ENCODE measurements at regions not wholly inside any gene's neighbourhood (a gene's known extent, or its start where the extent isn't known, plus 50 kb on each side); places are given as distances from the start of the nearest gene placed in this dataset.
A peak's percentile ranks its signal among the peaks of the same experiment; 100 is the strongest.

- TF ChIP-seq NFIB (CRISPR knock-in tag; IDR thresholded peaks at IDR 0.05; ENCODE audit: borderline replicate concordance) = no peak
- TF ChIP-seq KDM6A (CRISPR knock-in tag; IDR thresholded peaks at IDR 0.05; ENCODE audit: low read depth) = peak; percentile 99
- TF ChIP-seq MYPOP (CRISPR knock-in tag; IDR thresholded peaks at IDR 0.05) = peak; percentile 77
- no peak for TF ChIP-seq ZFX (CRISPR knock-in tag; IDR thresholded peaks at IDR 0.05; ENCODE audit: low read depth)
- no peak for TF ChIP-seq ZFP37 (CRISPR knock-in tag; IDR thresholded peaks at IDR 0.05; ENCODE audit: borderline replicate concordance)
- TF ChIP-seq, protein P1, sequence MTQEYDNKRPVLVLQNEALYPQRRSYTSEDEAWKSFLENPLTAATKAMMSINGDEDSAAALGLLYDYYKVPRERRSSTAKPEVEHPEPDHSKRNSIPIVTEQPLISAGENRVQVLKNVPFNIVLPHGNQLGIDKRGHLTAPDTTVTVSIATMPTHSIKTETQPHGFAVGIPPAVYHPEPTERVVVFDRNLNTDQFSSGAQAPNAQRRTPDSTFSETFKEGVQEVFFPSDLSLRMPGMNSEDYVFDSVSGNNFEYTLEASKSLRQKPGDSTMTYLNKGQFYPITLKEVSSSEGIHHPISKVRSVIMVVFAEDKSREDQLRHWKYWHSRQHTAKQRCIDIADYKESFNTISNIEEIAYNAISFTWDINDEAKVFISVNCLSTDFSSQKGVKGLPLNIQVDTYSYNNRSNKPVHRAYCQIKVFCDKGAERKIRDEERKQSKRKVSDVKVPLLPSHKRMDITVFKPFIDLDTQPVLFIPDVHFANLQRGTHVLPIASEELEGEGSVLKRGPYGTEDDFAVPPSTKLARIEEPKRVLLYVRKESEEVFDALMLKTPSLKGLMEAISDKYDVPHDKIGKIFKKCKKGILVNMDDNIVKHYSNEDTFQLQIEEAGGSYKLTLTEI (CRISPR knock-in tag; conservative IDR thresholded peaks at IDR 0.05) = no peak
- no peak for TF ChIP-seq ZNF484 (CRISPR knock-in tag; IDR thresholded peaks at IDR 0.05; ENCODE audit: borderline replicate concordance, low read depth)
- TF ChIP-seq KDM5B (CRISPR knock-in tag; IDR thresholded peaks at IDR 0.05; ENCODE audit: borderline replicate concordance) = peak; percentile 48; the same call in 1 of the 2 replicates
- no peak for TF ChIP-seq ZNF672 (CRISPR knock-in tag; IDR thresholded peaks at IDR 0.05)
- TF ChIP-seq, protein P2, sequence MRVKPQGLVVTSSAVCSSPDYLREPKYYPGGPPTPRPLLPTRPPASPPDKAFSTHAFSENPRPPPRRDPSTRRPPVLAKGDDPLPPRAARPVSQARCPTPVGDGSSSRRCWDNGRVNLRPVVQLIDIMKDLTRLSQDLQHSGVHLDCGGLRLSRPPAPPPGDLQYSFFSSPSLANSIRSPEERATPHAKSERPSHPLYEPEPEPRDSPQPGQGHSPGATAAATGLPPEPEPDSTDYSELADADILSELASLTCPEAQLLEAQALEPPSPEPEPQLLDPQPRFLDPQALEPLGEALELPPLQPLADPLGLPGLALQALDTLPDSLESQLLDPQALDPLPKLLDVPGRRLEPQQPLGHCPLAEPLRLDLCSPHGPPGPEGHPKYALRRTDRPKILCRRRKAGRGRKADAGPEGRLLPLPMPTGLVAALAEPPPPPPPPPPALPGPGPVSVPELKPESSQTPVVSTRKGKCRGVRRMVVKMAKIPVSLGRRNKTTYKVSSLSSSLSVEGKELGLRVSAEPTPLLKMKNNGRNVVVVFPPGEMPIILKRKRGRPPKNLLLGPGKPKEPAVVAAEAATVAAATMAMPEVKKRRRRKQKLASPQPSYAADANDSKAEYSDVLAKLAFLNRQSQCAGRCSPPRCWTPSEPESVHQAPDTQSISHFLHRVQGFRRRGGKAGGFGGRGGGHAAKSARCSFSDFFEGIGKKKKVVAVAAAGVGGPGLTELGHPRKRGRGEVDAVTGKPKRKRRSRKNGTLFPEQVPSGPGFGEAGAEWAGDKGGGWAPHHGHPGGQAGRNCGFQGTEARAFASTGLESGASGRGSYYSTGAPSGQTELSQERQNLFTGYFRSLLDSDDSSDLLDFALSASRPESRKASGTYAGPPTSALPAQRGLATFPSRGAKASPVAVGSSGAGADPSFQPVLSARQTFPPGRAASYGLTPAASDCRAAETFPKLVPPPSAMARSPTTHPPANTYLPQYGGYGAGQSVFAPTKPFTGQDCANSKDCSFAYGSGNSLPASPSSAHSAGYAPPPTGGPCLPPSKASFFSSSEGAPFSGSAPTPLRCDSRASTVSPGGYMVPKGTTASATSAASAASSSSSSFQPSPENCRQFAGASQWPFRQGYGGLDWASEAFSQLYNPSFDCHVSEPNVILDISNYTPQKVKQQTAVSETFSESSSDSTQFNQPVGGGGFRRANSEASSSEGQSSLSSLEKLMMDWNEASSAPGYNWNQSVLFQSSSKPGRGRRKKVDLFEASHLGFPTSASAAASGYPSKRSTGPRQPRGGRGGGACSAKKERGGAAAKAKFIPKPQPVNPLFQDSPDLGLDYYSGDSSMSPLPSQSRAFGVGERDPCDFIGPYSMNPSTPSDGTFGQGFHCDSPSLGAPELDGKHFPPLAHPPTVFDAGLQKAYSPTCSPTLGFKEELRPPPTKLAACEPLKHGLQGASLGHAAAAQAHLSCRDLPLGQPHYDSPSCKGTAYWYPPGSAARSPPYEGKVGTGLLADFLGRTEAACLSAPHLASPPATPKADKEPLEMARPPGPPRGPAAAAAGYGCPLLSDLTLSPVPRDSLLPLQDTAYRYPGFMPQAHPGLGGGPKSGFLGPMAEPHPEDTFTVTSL (CRISPR knock-in tag; IDR thresholded peaks at IDR 0.05; ENCODE audit: borderline replicate concordance) = peak; percentile 95
- TF ChIP-seq SRF (IDR thresholded peaks at IDR 0.05; ENCODE audit: low read depth, low read length) = peak; percentile 49; the same call in 1 of the 2 replicates
- TF ChIP-seq NPAS2 (CRISPR knock-in tag; IDR thresholded peaks at IDR 0.05; ENCODE audit: borderline replicate concordance) = no peak
- TF ChIP-seq RELA (CRISPR knock-in tag; IDR thresholded peaks at IDR 0.05) = 0 out of 2 replicates have a peak, but pooled peaks have one; percentile 52
Measured at GRCh38 chr21:15140321-15141019, 75.7 kb upstream of the NRIP1 start (continued).
